Middle frontal gyrus (tissue), 1 donor: ENCODE measurements at regions not wholly inside any gene's neighbourhood (a gene's known extent, or its start where the extent isn't known, plus 50 kb on each side); places are given as distances from the start of the nearest gene placed in this dataset.
"Not testable (repeated sequence)": the region's sequence is repeated elsewhere in the genome, so short reads cannot be mapped to it uniquely, and the experiment has no call there.

Experiments used
- DNase-seq: peaks from one replicate; pipeline ENCODE4 v3.0.0-alpha.2; 2015; ENCODE audit warnings: low spot score; ENCODE audit errors: extremely low spot score

DNA sequence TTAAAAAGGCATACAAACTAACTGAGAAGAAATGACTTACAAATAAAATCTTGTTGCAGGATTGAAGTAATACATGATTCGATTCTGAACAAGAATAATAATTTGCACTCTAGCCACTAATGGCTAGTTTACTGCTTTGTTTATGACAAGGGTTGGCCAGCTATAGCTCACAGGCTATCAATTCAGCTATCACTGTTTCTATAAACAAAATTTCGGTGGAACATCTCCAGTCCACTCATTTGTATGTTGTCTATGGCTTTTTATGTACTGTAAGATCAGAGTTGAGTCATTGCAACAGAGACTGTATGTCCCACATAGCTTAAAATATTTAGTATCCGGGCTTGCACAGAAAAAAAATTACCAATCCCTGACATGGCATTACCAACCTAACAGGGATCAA, 543.7 kb upstream of the CNTNAP5 start:
- no peak for DNase-seq

DNA sequence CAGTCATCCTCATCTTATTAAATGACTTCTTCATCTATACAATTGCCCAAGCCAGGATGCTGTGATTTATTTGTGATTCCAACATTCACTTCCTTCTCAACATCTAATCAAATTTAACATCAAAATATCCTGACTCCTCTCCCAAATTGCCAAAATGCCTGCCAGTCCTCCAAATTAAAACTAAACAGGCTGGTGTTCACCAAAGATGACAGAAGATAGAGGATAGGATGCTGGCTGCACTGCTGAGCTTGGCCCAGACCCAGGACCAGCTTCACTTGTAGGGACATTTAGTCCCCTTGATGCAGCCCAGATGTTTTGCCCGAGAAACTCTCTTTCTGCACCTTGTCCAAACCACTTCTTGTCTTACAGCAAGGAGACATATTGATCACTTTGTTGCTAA, 540.0 kb upstream of the CNTNAP5 start:
- no peak for DNase-seq

DNA sequence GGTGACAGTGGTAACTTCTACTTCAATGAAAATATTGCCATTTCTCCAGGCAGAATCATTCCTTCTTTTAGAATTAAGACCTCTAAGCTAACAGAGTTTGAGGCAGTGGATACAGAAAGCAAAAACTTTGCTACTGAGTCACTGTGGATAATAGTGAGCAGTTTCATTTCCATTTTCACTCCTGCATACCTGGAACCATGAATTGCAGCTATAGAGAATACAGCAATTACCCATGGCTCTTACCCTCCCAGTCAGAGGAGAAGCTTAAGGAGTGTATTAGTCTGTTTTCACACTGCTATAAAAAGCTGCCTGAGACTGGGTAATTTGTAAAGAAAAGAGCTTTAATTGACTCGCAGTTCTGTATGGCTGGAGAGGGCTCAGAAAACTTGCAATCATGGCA, 531.4 kb upstream of the CNTNAP5 start:
- no peak for DNase-seq

DNA sequence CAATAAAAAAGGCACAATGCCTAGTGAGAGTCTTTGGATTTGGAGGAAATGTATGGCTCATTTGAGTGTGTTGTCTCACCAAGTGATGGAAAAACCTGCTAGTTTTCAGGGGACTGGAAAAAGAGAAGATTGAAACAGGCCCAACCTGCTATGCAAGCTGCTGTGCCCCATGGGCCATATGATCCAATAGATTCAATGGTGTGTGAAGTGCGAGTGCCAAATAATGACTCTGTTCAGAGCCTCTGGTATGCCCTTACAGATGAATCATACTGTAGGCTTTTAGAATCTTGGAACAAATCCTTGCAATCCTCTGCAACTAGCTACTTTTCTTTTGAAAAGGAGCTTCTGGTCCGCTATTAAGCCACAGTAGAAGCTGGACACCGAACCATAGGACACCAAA, 529.8 kb upstream of the CNTNAP5 start:
- no peak for DNase-seq

DNA sequence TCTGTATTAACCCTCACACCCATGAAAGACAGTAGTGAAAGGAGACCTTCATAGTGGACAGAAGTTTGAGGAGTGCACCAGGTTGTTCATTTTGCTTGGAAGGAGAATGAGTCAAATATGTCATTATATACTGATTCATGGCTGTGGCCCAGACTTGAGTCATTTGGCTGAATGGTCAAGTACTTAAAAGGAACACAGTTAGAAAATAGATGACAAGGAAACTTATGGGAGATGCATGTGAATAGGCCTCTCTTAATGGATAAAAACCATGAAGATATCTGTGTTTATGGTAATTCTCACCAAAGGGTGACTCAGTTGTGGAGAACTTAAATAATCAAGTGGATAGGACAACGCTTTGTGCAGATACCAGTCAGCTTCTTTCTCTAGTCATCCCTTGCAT, 524.7 kb upstream of the CNTNAP5 start:
- DNase-seq, result no peak

DNA sequence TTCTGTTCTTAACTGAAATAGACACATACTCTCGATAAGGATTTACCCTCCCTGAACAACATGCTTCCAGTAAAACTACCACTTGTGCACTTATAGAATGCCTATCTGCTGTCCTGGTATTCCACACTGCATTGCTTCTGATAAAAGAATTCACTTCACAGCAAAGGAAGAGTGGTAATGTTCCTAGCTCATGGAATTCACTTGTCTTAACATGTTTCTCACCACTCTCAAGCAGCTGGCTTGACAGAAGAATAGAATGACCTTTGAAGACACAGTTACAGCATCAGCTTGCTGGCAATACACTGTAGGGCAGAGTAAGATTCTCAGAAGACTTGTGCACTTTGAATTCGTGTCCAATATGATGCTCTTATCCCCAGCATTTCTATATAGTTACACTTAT, 524.1 kb upstream of the CNTNAP5 start:
- no peak for DNase-seq

DNA sequence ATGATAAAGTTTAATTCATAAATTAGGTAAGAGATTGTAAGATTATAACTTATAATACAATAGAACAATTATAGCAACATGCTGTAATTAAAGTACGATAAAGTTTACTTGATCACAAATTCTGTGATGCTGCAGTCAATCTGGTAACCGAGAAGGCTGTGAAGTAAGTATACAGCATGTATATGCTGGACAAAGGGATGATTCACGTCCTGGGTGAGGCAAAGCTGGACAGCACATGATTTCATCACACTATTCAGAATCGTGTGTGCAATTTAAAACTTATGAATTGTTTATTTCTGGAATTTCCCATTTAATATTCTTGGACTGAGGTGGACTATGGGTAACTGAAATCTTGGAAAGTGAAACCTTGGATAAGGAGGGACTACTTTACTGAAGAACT, 522.2 kb upstream of the CNTNAP5 start:
- no peak for DNase-seq

DNA sequence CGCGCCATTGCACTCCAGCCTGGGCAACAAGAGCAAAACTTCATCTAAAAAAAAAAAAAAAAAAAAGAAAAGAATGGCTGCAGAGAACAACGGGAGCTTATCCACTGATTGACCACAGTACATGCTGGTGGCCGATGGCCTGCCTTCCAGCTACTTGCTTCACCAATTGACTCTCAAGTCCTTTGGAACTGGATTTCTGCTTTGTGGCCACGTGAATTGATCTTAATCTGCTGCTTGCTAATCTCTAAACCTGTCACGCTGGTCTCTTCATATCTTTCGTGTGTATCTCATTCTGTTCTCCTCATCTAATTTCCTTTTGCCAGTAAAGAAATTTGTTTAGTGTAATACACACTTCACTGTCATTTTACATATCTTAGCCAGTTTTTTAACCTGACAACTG, 512.5 kb upstream of the CNTNAP5 start:
- no peak for DNase-seq

DNA sequence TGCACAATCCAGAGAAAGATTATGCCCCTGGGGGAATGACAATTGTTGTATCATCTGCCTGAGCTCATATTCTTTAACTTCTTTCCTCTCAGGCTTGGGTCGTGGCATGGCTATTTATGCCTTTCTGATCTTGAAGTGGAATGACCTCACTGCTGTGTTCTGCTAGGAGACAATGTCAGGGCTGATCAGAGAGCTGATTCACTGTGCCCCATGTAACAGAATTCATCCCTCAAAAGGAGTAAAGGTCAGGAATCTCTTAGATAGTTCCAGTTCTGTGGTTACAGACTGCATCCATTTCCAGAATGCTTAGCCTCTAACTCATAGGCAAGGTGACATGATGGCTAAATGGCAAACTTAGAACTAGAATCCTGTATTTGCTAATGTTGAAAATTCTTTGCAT, 511.7 kb upstream of the CNTNAP5 start:
- DNase-seq, result no peak

DNA sequence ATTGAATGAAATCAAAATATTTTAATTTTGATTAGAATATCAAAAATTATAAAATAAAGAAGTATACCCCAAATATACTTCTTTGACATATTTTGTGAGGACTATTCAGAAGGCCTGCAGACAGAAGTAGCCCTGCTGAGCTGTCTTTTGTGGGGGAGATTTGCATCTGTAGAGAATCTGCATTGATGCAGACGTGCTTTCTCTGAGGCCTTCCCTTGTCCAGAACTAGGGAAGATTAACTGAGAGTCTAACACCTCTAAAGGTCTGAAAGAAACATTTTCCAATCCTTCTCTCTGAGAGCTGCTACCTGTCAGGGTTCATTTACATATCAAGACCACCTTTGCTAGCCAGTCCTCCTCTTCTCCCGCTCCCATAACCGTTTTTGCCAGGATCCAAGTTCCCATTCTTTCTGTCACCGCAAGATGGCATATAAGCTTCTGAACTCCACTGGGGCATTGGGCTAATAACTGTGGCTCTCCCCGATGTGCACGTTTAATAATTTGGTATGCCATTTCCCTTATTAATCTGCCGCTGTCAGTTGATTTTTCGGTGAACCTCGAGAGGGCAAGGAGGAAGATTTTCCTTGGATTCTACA, 510.4 kb upstream of the CNTNAP5 start:
- no peak for DNase-seq

DNA sequence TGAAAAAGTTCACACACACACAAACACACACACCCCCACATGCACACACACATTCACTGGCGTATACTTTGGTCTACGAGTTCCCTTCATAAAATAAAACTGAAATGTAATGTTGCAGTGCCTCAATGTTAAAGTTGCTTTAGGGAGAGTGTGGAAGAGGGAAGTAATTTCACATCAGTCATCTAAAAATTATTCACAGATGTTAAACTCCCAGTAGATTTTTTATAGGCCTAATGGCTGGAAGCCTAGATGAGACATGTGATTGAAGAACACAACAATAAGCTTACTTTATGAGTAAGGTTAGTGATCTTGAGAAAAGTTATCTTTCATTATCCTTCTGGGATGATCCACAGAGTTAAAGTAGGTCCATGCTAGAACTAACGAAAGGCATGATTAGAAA, 506.7 kb upstream of the CNTNAP5 start:
- no peak for DNase-seq

DNA sequence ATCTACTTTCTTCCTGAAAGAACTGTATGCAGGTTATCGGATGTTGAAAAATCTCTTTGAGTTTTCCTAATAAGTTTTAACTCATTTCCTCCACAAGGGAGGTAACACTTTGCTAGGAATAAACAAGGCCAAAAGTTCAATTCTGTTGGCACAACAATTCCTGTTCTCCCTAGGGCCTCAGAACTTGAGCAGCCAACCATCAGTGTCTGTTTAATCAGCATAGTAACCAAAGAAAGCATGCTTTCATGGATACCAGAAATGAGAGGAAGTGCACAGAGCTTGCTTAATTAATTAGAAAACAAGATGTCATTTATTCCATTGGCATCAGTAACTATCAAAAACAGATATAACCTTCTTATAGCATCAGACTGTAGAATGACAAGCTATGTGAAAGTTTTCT, 503.2 kb upstream of the CNTNAP5 start:
- no peak for DNase-seq

DNA sequence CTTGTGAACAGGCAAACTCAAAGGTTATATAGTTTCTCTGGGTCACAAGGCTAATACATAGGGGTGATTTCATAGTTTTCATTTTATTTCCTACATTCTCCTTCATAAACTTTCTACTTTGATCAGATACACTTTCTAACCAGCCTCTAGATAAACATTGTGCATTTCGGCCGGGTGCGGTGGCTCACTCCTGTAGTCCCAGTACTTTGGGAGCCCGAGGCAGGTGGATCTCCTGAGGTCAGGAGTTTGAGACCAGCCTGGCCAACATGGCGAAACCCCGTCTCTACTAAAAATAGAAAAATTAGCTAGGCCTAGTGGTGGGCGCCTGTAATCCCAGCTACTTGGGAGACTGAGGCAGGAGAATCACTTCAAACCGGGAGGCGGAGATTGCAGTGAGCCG, 502.6 kb upstream of the CNTNAP5 start:
- not testable (repeated sequence) for DNase-seq

DNA sequence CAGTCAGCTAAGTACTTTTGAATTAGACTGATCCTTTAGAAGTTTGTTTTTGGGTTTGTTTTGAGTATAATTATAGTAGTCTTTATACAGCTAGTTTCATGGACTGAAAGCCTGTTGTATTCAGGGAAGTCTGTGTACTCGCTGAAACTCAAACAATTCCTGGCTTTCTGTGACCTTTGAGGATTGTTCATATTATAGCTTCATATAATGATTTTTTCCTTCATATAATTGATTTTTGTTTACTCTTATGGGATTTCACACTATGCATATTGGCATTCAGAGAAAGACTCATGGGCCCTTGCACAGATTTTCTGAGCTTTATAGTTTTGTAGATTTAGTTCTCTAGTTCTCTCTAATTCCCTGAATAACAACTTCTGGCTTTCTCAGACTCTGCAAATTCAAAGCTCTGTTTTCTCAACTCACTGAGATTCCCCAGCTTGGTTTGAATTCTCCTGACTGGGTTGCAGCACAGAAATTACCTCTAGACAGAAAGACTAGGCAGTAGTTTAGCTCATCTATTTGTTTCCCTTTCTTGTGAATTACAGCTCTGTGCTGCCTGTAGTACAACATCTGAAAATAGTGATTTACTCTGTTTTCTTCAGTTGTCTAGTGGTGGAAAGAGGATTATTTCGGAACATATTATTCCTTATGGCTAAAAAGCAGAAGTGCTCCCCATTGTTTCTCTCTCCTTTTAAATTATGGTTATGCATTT, 495.9 kb upstream of the CNTNAP5 start:
- DNase-seq, result no peak

DNA sequence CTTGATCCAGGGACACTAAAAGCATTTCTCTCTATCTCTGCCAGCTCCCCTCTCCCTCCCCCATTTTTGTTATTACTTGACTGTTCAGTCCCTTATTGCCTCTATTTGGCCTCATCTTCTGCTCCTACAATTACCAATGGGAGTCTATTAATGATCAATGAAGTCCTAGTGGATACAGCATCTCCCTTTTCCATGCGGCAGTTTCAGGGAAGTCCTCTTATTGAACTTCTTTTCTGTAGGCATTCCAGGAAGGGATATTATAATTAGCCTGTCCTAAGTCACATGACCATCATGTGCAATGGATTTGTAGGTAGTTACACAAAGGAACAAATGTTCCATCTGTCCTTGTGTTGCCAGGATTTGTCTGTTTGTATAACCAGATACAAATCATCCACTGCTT, 495.1 kb upstream of the CNTNAP5 start:
- DNase-seq, result no peak

DNA sequence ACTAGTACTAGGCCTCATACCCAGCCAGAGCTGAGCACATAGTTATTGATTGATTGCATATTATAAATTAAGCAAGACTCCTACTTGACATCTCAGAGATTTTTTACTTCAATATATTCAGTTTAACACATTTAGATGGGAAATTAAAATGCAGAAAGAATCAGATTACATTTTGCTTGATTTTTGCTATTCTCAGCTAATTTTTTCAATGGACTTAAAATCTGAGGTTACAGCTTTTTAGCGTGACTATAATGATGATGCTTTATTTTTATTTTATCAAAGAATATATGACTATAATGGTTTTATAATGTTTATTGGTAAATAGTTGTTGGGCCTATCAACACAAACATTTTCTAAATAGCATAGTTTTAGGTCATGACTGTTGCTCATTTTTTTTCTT, 493.0 kb upstream of the CNTNAP5 start:
- no peak for DNase-seq

DNA sequence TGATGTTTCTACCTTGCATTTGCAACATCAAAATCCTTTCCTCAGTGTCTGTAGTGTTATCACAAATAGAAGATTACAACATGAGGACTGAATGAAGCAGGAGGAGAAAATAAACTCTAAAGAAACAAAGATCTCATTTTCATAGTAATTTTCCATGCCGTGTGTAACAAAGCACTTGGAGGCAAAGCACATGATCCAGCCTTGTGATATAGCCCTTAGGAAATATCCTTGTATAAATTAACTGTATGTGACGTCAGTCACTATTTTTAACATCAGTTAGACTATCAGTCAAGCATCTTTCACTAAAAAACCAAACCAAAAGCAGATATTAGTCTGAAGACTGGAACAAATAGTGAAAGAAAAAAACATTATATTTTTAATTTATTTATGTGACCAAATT, 492.1 kb upstream of the CNTNAP5 start:
- DNase-seq, result no peak

DNA sequence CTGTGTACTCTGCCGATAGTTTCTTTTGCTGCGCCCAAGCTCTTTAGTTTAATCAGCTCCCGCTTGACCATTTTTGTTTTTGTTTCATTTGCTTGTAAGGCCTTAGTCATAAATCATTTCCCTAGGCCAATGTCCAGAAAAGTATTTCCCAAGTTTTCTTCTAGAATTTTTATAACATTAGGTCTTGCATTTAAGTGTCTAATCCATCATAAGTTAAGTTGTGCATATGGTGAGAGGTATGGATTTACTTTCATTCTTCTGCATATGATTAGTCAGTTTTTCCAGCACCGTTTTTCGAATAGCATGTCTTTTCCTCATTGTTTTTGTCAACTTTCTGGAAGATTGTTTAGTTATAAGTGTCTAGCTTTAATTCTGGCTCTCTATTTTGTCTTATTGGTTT, 484.8 kb upstream of the CNTNAP5 start:
- DNase-seq, result no peak

DNA sequence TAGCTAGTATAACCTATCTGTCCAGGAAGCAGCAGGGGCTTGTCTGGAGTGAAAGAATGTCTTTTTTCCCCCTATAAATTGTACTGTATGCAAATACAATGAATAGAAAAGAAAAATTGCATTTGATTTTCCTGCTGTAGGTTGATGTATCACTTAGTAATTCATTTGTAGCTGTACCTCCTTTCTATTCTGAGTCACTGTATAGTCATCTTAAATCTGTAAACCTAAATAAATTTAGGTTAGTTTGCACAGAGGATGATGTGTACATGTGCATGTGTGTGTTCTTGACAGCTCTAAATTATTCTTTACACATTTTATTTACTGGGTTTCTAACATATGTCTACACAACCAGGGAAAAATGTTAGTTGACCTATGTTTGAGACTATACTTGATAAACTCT, 478.7 kb upstream of the CNTNAP5 start:
- DNase-seq, result no peak

DNA sequence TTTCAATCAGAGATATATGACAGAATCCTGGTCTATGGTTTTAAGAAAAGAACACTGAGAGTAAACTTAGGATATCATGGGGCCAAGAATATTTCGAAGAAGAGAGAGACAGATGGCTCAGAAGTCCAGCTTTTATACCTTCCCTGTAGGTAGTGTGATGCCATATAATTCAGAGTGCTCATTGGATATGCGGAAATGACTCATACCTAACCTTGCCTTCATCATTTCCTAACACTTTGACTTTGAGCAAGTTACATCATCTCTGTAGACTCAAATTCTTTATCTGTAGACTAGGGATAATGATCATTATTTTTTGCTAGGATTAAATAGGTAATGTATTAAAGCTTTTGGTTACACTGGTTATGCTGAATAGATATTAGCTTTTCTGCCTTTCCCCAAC, 461.6 kb upstream of the CNTNAP5 start:
- DNase-seq, result no peak

DNA sequence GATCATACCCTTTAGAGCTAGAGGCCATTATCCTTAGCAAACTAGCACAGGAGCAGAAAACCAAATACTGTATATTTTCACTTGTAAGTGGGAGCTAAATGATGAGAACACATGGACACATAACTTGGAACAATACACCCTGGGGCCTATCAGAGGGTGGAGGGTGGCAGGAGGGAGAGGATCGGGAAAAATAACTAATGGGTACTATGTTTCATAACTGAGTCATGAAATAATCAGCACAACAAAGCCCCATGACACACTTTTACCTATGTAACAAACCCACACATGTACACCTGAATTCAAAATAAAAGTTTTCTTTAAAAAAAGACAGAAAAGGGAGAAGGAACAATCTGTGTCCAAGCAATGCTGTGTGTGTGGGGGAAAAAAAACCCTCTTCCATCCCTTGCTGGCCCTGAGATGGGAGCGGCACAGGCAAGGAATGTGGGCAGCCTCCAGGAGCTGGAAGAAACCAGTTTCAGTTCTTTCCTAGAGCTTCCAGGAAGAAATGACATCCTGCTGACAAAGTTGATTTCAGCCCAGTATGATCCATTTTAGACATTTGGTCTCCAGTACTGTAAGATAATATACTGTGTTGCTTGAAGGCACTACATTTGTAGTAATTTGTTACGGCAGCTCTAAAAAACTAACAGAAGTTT, 458.7 kb upstream of the CNTNAP5 start:
- DNase-seq, result no peak

DNA sequence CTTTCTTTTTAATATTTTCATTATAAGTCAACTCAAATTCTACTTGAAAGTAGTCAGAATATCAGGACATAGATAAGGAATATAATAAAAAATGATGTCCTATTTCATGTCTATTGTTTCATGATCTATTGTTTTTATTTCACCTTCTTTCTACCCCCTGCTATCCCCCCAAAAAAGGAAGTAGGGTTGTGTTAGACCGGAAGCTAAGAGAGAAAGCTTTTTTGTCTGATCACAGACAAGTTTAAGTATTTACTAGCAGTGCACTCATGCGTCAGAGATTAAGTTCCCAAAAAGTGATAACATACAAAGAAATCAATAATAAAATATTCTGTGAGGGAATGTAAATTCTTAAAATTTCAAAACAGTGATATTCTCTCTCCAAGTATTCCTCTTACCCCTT, 447.1 kb upstream of the CNTNAP5 start:
- no peak for DNase-seq

DNA sequence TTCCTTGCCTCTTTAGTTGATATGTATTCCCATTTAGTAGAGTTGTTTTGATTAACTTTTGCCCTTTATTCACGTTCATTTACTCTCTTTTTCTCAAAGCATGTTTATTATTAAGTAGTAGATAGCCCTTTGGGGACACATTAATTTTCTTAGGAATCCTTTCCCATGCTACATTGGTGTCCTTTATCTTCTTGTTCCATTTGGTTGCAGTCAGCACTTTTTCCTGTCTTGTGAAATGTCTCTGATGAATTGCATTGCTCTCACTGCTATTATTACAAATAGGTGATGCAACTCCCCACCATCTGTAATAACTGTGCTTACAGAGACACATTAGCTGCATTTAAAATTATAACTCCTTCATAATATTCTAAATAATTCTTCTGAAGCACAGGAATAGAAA, 428.5 kb upstream of the CNTNAP5 start:
- DNase-seq, result no peak
